Body of pancreas (tissue), 4 donors: ENCODE measurements at regions not wholly inside any gene's neighbourhood (a gene's known extent, or its start where the extent isn't known, plus 50 kb on each side); places are given as distances from the start of the nearest gene placed in this dataset.

Source experiments
- ATAC-seq: fragments of 150-250 bp; one replicate; pipeline ENCODE4 v1.9.1; 2016
- DNase-seq, 4 donors: peaks; one replicate each; pipeline ENCODE4 v3.0.0-alpha.2; 2019
- H3K27ac ChIP-seq, 4 donors: fragments of 200-600 bp; sonication (generic); 1 replicate in 3 of 4; 2 replicates in 1 of 4; pipeline versions ENCODE4 v1.5.1 to v1.6.1; 2016 to 2019; ENCODE audit warnings: mild to moderate bottlenecking in 1 of 4, mixed read lengths in 1 of 4, moderate library complexity in 1 of 4
- H3K27me3 ChIP-seq, 2 donors: fragments of 200-600 bp; sonication (generic); one replicate each; pipeline ENCODE4 v1.6.0; 2016; ENCODE audit warnings: mild to moderate bottlenecking in 1 of 2
- H3K36me3 ChIP-seq, 2 donors: fragments of 200-600 bp; sonication (generic); replicated peaks in 1 of 2; 2 replicates each; pipeline ENCODE4 v1.5.1; 2016; ENCODE audit warnings: low read depth in 2 of 2; ENCODE audit not compliant: insufficient read depth in 1 of 2
- H3K4me1 ChIP-seq: fragments of 200-600 bp; sonication (generic); one replicate; pipeline ENCODE4 v1.6.0; 2016
- H3K4me3 ChIP-seq, 2 donors: fragments of 200-600 bp; sonication (generic); 1 replicate in 1 of 2; 2 replicates in 1 of 2; pipeline ENCODE4 v1.5.1; 2016 to 2019
- H3K9me3 ChIP-seq, 3 donors: fragments of 200-600 bp; sonication (generic); 1 replicate in 2 of 3; 2 replicates in 1 of 3; pipeline ENCODE4 v1.5.1; 2016
- POLR2A ChIP-seq, 3 donors: fragments of 450-650 bp; IDR thresholded peaks; one replicate each; pipeline ENCODE4 v1.6.1; 2016; ENCODE audit warnings: antibody characterized with exemption in 3 of 3, mild to moderate bottlenecking in 2 of 3
- WGBS, 2 donors: methylation state at CpG; one replicate each; pipeline ENCODE4 v1.1.5; 2017; 5-methylcytosine and 5-hydroxymethylcytosine counted together
- intact Hi-C: fragments of 100-400 bp; cut with DNase I; formaldehyde crosslinking; loops from one replicate; pipeline ENCODE4 v1.15.1; 2023
- TF ChIP-seq, protein P1 (sequence below), 7 experiments: fragments of 450-650 bp in 4 of 7; fragments of 200-600 bp in 3 of 7; sonication (generic) in 3 of 7; IDR thresholded peaks; one replicate each; pipeline ENCODE4 v1.5.1; 2016 to 2019; ENCODE audit warnings: antibody characterized with exemption in 7 of 7

DNA sequence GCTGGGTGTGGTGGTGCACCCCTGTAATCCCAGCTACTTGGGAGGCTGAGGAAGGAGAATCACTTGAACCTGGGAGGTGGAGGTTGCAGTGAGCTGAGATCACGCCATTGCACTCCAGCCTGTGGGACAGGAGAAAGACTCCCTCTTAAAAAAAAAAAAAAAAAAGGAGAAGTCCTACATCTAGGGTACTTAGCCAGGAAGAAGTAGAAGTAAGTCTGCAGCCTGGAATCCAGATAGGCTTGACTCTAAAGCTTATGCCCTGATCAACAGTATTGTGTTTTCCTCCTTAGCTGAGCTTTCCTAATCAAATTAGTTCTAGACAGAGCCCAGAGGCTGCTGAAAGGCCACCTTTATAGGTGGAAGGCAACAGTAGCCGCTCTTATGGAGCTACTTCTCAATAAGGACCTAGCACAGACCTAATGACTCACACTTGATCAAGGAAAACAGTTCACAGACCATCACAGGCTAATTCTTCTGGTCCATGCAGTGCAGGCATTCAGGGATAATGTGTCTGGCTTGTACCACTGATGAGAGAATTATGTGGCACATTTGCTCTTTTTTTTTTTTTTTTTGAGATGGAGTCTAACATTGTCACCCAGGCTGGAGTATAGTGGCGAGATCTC, 105.5 kb upstream of the KLF4 start:
- 81 to 98% methylated on average over 3 of the region's 3 CpGs for WGBS, 2 donors
- intact Hi-C loops: no loop called here
- no peak overlapping the region for H3K27ac ChIP-seq
- H3K9me3 ChIP-seq: no peaks in the 10 kb centered on the region
- ATAC-seq (no peak), DNase-seq (no peak)
- TF ChIP-seq, protein P1, sequence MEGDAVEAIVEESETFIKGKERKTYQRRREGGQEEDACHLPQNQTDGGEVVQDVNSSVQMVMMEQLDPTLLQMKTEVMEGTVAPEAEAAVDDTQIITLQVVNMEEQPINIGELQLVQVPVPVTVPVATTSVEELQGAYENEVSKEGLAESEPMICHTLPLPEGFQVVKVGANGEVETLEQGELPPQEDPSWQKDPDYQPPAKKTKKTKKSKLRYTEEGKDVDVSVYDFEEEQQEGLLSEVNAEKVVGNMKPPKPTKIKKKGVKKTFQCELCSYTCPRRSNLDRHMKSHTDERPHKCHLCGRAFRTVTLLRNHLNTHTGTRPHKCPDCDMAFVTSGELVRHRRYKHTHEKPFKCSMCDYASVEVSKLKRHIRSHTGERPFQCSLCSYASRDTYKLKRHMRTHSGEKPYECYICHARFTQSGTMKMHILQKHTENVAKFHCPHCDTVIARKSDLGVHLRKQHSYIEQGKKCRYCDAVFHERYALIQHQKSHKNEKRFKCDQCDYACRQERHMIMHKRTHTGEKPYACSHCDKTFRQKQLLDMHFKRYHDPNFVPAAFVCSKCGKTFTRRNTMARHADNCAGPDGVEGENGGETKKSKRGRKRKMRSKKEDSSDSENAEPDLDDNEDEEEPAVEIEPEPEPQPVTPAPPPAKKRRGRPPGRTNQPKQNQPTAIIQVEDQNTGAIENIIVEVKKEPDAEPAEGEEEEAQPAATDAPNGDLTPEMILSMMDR (IDR thresholded peaks at IDR 0.05): no peak
- no peak for TF ChIP-seq POLR2A (IDR thresholded peaks at IDR 0.05)
- no peaks in the 10 kb centered on the region for H3K36me3 ChIP-seq
- peaks cover 4% of the 10 kb centered on the region for H3K4me1 ChIP-seq
- H3K27me3 ChIP-seq: no peaks in the 10 kb centered on the region
- H3K4me3 ChIP-seq: no peak overlapping the region

DNA sequence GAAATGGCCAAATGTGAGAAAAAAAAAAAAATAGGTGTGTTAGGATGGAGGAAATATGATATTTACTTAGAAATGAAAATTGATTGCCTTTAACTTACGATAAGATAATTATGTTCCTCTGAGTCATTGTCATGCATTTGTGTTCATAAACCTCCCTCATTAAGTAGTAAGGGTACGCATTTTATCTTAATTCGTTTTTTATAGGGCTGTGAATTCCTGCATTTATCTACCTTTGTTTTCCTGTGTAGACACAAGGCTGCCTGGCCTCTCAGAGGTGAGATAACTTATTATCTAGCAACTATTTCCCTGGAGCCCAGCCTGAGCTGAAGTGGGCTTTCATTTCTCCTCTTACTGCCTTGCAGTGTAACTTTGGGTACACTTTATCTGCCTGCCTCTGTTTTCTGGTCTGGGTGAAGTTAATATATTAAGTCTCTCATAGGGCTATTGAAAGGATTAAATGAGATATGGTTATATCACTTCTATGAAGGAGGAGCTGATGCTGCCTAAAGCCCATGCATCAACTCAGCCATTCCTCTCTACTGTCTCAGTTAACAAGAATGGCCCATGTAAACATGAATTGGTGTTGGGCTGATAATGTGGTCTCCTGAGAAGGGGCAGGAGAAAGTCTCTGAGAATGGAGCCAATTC, 103.8 kb upstream of the KLF4 start:
- no peaks in the 10 kb centered on the region for H3K27me3 ChIP-seq
- no peaks in the 10 kb centered on the region for H3K36me3 ChIP-seq
- H3K9me3 ChIP-seq: no peaks in the 10 kb centered on the region
- intact Hi-C loops: no loop called here
- H3K4me3 ChIP-seq: no peak overlapping the region
- no peak for TF ChIP-seq POLR2A (IDR thresholded peaks at IDR 0.05)
- TF ChIP-seq, protein P1 (IDR thresholded peaks at IDR 0.05): no peak
- ATAC-seq (no peak), DNase-seq (no peak)
- no peaks in the 10 kb centered on the region for H3K4me1 ChIP-seq
- H3K27ac ChIP-seq: no peak overlapping the region
- 21% methylated on average over 3 of the region's 3 CpGs for WGBS, 2 donors

DNA sequence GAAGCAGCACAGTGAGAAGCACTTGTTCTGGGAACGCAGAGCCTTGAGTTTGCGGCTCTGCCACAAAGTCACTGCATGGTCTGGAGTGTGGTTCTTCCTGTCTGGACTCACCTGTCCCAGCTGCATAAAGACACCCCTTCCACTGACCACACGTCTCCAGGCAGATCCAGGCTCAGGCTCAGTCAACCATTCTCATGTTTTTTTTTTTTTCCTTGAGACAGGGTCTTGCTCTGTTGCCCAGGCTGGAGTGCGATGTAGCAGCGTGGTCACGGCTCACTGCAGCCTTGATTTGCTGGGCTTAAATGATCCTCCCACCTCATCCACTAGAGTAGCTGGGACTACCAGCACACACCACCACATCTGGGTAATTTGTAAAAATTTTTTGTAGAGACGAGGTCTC, 102.9 kb upstream of the KLF4 start:
- H3K9me3 ChIP-seq: no peaks in the 10 kb centered on the region
- H3K36me3 ChIP-seq: no peaks in the 10 kb centered on the region
- H3K27ac ChIP-seq: no peak overlapping the region
- no peak overlapping the region for H3K4me3 ChIP-seq
- intact Hi-C loops: no loop called here
- no peak for DNase-seq
- peaks cover 7% of the 10 kb centered on the region for H3K4me1 ChIP-seq
- no peaks in the 10 kb centered on the region for H3K27me3 ChIP-seq
- ATAC-seq: no peak
- no peak for TF ChIP-seq POLR2A (IDR thresholded peaks at IDR 0.05)
- TF ChIP-seq, protein P1 (IDR thresholded peaks at IDR 0.05): no peak
- 90 to 95% methylated on average over 7 of the region's 7 CpGs for WGBS, 2 donors

DNA sequence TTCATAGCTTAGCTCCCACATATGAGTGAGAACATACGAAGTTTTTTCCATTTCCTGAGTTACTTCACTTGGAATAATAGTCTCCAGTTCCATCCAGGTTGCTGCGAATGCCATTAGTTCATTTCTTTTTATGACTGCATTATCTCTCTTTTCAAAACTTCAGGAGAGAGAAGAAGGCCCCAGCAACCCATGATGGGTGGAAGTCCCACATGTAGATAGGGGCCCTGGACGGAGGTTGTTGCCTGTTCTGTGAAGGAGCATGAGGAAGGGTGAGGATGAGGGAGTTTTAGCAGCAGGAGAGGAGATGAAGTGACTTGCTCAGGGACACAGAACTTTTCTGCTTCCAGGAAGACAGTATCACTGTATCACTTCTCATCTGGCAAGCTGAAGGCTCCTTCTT, 102.2 kb upstream of the KLF4 start:
- H3K27me3 ChIP-seq: no peaks in the 10 kb centered on the region
- H3K36me3 ChIP-seq: no peaks in the 10 kb centered on the region
- WGBS, 2 donors: 89 to 90% methylated on average over 3 of the region's 3 CpGs
- DNase-seq (no peak), ATAC-seq (no peak)
- H3K27ac ChIP-seq: no peak overlapping the region
- intact Hi-C loops: no loop called here
- no peaks in the 10 kb centered on the region for H3K9me3 ChIP-seq
- no peak overlapping the region for H3K4me3 ChIP-seq
- peaks cover 13% of the 10 kb centered on the region for H3K4me1 ChIP-seq
- TF ChIP-seq, protein P1 (IDR thresholded peaks at IDR 0.05): no peak
- TF ChIP-seq POLR2A (IDR thresholded peaks at IDR 0.05): no peak

DNA sequence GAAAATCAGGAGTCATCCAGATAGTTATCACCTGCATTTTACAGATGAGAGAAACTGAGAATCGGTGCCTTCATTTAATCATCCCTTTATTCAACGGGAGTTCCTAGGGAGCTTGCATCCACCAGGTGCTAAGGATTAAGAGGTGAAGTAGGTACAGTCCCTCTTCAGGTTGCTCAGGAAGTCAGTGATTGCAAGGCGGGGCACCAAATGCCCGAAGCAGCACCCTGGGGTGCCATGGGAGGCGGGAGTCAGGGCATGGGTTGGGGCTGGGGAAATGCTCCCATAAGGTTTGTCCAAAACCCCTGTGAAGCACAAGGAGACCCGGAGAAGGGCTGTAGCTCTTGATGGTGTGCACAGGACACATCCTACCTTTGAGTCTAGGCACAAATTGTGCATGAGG, 98.8 kb upstream of the KLF4 start:
- 87 to 96% methylated on average over 6 of the region's 6 CpGs for WGBS, 2 donors
- no peak overlapping the region for H3K4me3 ChIP-seq
- H3K4me1 ChIP-seq: peaks cover 16% of the 10 kb centered on the region
- H3K9me3 ChIP-seq: no peaks in the 10 kb centered on the region
- intact Hi-C loops: no loop called here
- ATAC-seq (no peak), DNase-seq (no peak)
- no peaks in the 10 kb centered on the region for H3K36me3 ChIP-seq
- TF ChIP-seq, protein P1 (IDR thresholded peaks at IDR 0.05): no peak
- TF ChIP-seq POLR2A (IDR thresholded peaks at IDR 0.05): no peak
- H3K27ac ChIP-seq: no peak overlapping the region
- no peaks in the 10 kb centered on the region for H3K27me3 ChIP-seq
